ENCODE measurements at regions not wholly inside any gene's neighbourhood (a gene's known extent, or its start where the extent isn't known, plus 50 kb on each side); places are given as distances from the start of the nearest gene placed in this dataset.

GRCh38 chr2:104027321-104027720, 826.6 kb upstream of the POU3F3 start:
- no peak overlapping the region for H2BK15ac ChIP-seq (ENCODE audit: low read length)
- H3K4ac ChIP-seq (replicated peaks; ENCODE audit: insufficient read length, low read depth, low read length): no peak overlapping the region
- H3K56ac ChIP-seq (replicated peaks; ENCODE audit: insufficient read length, low read depth, low read length): no peak overlapping the region
- H3K9me3 ChIP-seq (ENCODE audit: insufficient read depth in 2 of 2, low read depth in 1 of 2, low read length in 1 of 2): no peaks in the 10 kb centered on the region
- DNase-seq (ENCODE audit: low read depth in 1 of 2, low spot score in 2 of 2): no peak
- no peak overlapping the region for H4K8ac ChIP-seq (ENCODE audit: extremely low read depth, insufficient read depth, low read length)
- H2BK5ac ChIP-seq (ENCODE audit: low read depth, low read length): no peak overlapping the region
- no peak overlapping the region for H4K91ac ChIP-seq (replicated peaks; ENCODE audit: insufficient read length, low read length)
- no peak overlapping the region for H3K18ac ChIP-seq (ENCODE audit: extremely low read depth, low read length)
- no peak overlapping the region for H2BK12ac ChIP-seq (ENCODE audit: low read depth, low read length)
- H2BK20ac ChIP-seq (ENCODE audit: low read length): no peak overlapping the region
- no peak overlapping the region for H2AK5ac ChIP-seq (ENCODE audit: low read depth, low read length)
- H3K4me2 ChIP-seq (ENCODE audit: insufficient read depth in 1 of 2, low read depth in 2 of 2, low read length in 2 of 2): no peak overlapping the region
- H3K79me2 ChIP-seq (ENCODE audit: control insufficient read depth in 1 of 2, insufficient read depth in 2 of 2, low read length in 2 of 2): no peaks in the 10 kb centered on the region
- POLR2A ChIA-PET (ENCODE audit: partially characterized antibody): no interaction called here
- 91% methylated on average over 2 of the region's 2 CpGs; no CpG with 5 or more reads in 1 of the 2 experiments for WGBS, 2 experiments (ENCODE audit: extremely low coverage in 1 of 2, insufficient coverage in 1 of 2, insufficient read length in 1 of 2, insufficient replicate concordance in 2 of 2, low coverage in 1 of 2, low lambda C conversion rate in 2 of 2, missing lambda C conversion rate in 1 of 2)
- H2AFZ ChIP-seq (ENCODE audit: low read length): no peak overlapping the region
- H3K79me1 ChIP-seq (ENCODE audit: low read depth, low read length): no peaks in the 10 kb centered on the region
- FAIRE-seq: no peak
- no peak overlapping the region for H3K23ac ChIP-seq (ENCODE audit: insufficient read length)
- no peak overlapping the region for H4K5ac ChIP-seq (ENCODE audit: insufficient read length, low read depth, low read length)
- no peaks in the 10 kb centered on the region for H3K23me2 ChIP-seq (ENCODE audit: low read depth, low read length)
- peaks cover 2 to 10% (median 4%) of the 10 kb centered on the region in 4 experiments; a peak in 5 of 7 replicates for H3K4me1 ChIP-seq (replicated peaks in 1 of 4; ENCODE audit: control insufficient read depth in 3 of 4, insufficient read depth in 4 of 4, low read length in 3 of 4)
- no peaks in the 10 kb centered on the region for H3K27me3 ChIP-seq (replicated peaks in 1 of 4; ENCODE audit: control insufficient read depth in 3 of 4, extremely low read depth in 1 of 4, insufficient read depth in 3 of 4, low read length in 3 of 4)
- CTCF ChIA-PET (ENCODE audit: partially characterized antibody): interaction anchor here (0.6 to 1.1 kb wide), 2 partner anchors 50 to 123 kb away, joined by 3 read pairs; no protein-coding TSS in a partner anchor
- no peak overlapping the region for H3K4me3 ChIP-seq (ENCODE audit: extremely low read depth in 1 of 4, insufficient read depth in 2 of 4, low read depth in 3 of 4, low read length in 4 of 4)
- no peak overlapping the region for H3K14ac ChIP-seq (ENCODE audit: insufficient read length)
- H3K27ac ChIP-seq (ENCODE audit: low read depth, low read length): no peak overlapping the region
- no peak overlapping the region for H3K9ac ChIP-seq (replicated peaks in 1 of 4; ENCODE audit: extremely low read depth in 1 of 4, low read depth in 3 of 4, low read length in 3 of 4)
- H3K36me3 ChIP-seq (ENCODE audit: control insufficient read depth in 2 of 4, insufficient read depth in 4 of 4, low read length in 3 of 4): no peaks in the 10 kb centered on the region
- TF ChIP-seq GTF2F1 (IDR thresholded peaks at IDR 0.05; ENCODE audit: borderline replicate concordance, low read depth, low read length) (no peak), SP1 (IDR thresholded peaks at IDR 0.05; ENCODE audit: low read depth, low read length) (no peak), CEBPB (IDR thresholded peaks at IDR 0.05; ENCODE audit: low read depth, low read length) (no peak), SIX5 (IDR thresholded peaks at IDR 0.05; ENCODE audit: low read depth, low read length) (no peak), SP4 (IDR thresholded peaks at IDR 0.05; ENCODE audit: low read length) (no peak)
- no peaks in the 10 kb centered on the region for H4K20me1 ChIP-seq (replicated peaks in 1 of 2; ENCODE audit: control insufficient read depth in 1 of 2, insufficient read depth in 2 of 2, low read length in 2 of 2)
- H2BK120ac ChIP-seq (replicated peaks; ENCODE audit: low read depth, low read length): no peak overlapping the region

All from H1 (cell line).